ENCODE measurements at regions not wholly inside any gene's neighbourhood (a gene's known extent, or its start where the extent isn't known, plus 50 kb on each side); places are given as distances from the start of the nearest gene placed in this dataset.

DNA sequence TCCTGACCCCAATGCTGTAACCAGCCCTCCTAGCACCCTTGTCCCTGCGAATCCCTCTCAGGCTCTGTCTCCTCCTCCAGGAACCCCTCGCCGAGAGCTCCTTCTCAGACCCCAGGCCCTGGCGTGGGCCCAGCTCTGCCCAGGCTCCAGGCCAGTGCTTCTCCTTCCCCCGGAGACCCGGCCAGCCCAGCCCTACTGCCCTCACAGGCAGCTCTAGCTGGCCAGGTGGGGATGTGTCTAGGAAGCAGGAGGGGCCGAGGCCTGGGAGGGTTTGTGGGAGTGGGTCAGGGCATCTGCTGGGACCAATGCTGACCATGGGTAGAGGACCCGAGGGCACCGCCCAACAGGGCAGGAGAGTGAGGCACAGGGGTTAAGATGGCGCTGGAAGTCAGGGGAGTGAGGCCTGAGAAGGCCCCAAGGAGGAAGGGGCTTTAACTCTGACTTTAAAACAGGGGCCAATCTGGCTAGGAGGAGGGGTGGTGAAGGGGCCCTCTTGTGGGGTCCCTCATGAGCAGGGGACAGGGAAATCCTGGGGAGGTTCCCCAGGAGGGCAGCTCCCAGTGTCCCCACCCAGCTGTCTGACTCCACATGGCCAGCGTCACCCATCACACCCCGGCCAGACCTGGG lies 64.7 kb upstream of the NKX1-1 start:
- POLR2A ChIA-PET, result no interaction called here
- H3K9me3 ChIP-seq, result no peaks in the 10 kb centered on the region
- CTCF ChIA-PET, result interaction anchor here (0.6 to 1.6 kb wide), 3 partner anchors 130 to 991 kb away, joined by 3 to 5 read pairs (median 3); no protein-coding TSS in a partner anchor
- no peak overlapping the region for H3K27ac ChIP-seq
- H3K4me1 ChIP-seq, result no peaks in the 10 kb centered on the region
- no peak for FAIRE-seq
- no peak for ATAC-seq
- WGBS (ENCODE audit: missing lambda C conversion rate), result 53% methylated on average over 9 of the region's 12 CpGs
- H3K4me2 ChIP-seq, result no peak overlapping the region
- TF ChIP-seq HDAC2 (IDR thresholded peaks at IDR 0.05) (no peak), RCOR1 (IDR thresholded peaks at IDR 0.05; ENCODE audit: low read depth, low read length) (no peak), BHLHE40 (IDR thresholded peaks at IDR 0.05; ENCODE audit: low read depth, low read length) (no peak), MAZ (IDR thresholded peaks at IDR 0.05; ENCODE audit: borderline replicate concordance, low read depth, low read length) (no peak), KDM1A (IDR thresholded peaks at IDR 0.05; ENCODE audit: low read depth) (no peak), PHF8 (IDR thresholded peaks at IDR 0.05; ENCODE audit: borderline replicate concordance, low read depth) (no peak), NR3C1 (IDR thresholded peaks at IDR 0.05) (no peak), MYC (IDR thresholded peaks at IDR 0.05; ENCODE audit: borderline replicate concordance, low read length) (no peak), FOSB (CRISPR knock-in tag; IDR thresholded peaks at IDR 0.05) (no peak)
- H3K4me3 ChIP-seq, result no peak overlapping the region
- DNase-seq (ENCODE audit: low read depth in 1 of 2, low spot score in 1 of 2), result no peak

GRCh38 chr4:1470393-1470670 lies 64.1 kb upstream of the NKX1-1 start:
- Histone ChIP-seq H3K4me1 (no peaks in the 10 kb centered on the region), H3K27ac (no peak overlapping the region), H3K4me3 (no peak overlapping the region), H3K4me2 (no peak overlapping the region), H3K9me3 (no peaks in the 10 kb centered on the region)
- WGBS (ENCODE audit: missing lambda C conversion rate), result 54% methylated on average over 2 of the region's 7 CpGs
- no peak for TF ChIP-seq HOXB13 (CRISPR knock-in tag; IDR thresholded peaks at IDR 0.05; ENCODE audit: low read depth)
- TF ChIP-seq, protein P1, sequence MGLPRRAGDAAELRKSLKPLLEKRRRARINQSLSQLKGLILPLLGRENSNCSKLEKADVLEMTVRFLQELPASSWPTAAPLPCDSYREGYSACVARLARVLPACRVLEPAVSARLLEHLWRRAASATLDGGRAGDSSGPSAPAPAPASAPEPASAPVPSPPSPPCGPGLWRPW (IDR thresholded peaks at IDR 0.05), result no peak
- no peak for FAIRE-seq
- ATAC-seq, result no peak
- DNase-seq (ENCODE audit: low read depth in 1 of 2, low spot score in 1 of 2), result no peak
- POLR2A ChIA-PET, result no interaction called here
- CTCF ChIA-PET, result interaction anchor here (0.6 kb wide), 1 partner anchor 130 kb away, joined by 3 read pairs; no protein-coding TSS in a partner anchor

DNA sequence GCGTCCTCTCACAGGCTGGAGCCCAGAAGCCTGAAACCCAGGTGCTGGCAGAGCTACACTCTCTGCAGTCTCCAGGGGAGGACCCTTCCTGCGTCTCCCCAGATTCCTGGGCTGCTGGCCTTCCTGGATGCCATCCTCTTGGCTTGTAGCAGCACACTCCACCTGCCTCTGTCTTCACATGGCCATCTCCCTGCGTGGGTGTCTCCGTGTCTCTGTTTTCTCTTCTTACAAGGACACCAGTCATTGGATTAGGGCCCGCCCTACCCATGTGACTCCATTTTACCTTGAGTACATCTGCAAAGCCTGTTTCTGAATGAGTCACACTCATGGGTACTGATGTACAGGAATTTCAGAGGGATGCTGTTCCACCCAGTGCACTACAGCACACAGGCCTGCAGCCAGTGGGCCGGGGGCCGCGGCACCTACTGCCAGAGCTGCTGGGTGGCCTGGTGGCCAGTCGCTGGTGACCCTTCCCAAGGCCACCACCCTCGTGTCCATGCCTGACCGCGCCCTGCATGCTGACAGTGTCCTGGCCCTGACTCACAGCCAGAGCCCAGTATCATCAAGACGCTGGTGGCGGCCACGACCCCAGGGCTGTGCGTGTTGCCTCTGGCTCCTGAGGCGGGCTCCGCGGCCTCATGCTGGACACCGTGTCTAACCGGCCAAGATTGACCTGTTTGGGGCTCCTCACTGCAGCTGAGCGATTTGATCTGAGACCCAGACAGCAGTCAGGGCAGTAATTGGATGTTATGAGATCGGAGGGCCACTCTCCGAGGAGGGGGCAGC lies 63.6 kb upstream of the NKX1-1 start:
- WGBS (ENCODE audit: missing lambda C conversion rate), result 16% methylated on average over 11 of the region's 24 CpGs
- no peaks in the 10 kb centered on the region for H3K4me1 ChIP-seq
- H3K27ac ChIP-seq, result no peak overlapping the region
- no peak for TF ChIP-seq SREBF2 (IDR thresholded peaks at IDR 0.05)
- no peak for TF ChIP-seq MYC (IDR thresholded peaks at IDR 0.05; ENCODE audit: borderline replicate concordance, low read length)
- TF ChIP-seq RCOR1 (IDR thresholded peaks at IDR 0.05; ENCODE audit: low read depth, low read length), result no peak
- no peak for TF ChIP-seq ZFP36 (IDR thresholded peaks at IDR 0.05; ENCODE audit: borderline replicate concordance, partially characterized antibody)
- TF ChIP-seq CEBPB (IDR thresholded peaks at IDR 0.05), result no peak
- TF ChIP-seq KDM1A (IDR thresholded peaks at IDR 0.05; ENCODE audit: low read depth), result no peak
- no peak for TF ChIP-seq JUNB (IDR thresholded peaks at IDR 0.05)
- TF ChIP-seq FOSB (CRISPR knock-in tag; IDR thresholded peaks at IDR 0.05), result no peak
- no peak for TF ChIP-seq HOXB13 (CRISPR knock-in tag; IDR thresholded peaks at IDR 0.05; ENCODE audit: low read depth)
- no peak for TF ChIP-seq CHD2 (IDR thresholded peaks at IDR 0.05; ENCODE audit: low read length, partially characterized antibody)
- FAIRE-seq (no peak), DNase-seq (ENCODE audit: low read depth in 1 of 2, low spot score in 1 of 2) (peak in 1 of 2 experiments; percentile 23), ATAC-seq (peak in 1 of 2 experiments; percentile 40; a peak in 2 of 6 replicates)
- no peak overlapping the region for H3K4me3 ChIP-seq
- no peak overlapping the region for H3K4me2 ChIP-seq
- POLR2A ChIA-PET, result no interaction called here
- CTCF ChIA-PET, result no interaction called here
- H3K9me3 ChIP-seq, result no peaks in the 10 kb centered on the region

DNA sequence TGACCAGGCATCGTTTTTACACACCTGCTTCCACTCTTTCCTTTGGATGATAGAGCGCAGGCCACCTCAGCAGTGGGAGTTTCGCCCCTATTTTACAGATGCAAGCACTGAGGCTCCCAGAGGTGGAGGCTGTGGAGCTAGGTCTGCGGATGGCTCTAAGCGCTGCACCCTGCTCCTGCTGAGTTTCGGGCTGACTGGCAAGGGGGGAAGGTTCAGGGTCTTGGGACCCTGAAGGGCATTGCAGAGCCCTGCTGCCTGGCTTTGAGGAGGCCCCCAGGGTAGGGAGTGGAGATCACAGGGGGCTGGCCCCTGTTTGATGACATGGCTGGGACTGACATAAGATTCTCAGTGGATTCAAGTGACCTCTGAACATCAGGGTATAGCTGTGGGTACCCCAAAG lies 62.8 kb upstream of the NKX1-1 start:
- WGBS (ENCODE audit: missing lambda C conversion rate), result 0% methylated on average over 1 of the region's 6 CpGs
- no peaks in the 10 kb centered on the region for H3K4me1 ChIP-seq
- ChIA-PET CTCF (no interaction called here), POLR2A (no interaction called here)
- no peak for ATAC-seq
- DNase-seq (ENCODE audit: low read depth in 1 of 2, low spot score in 1 of 2), result no peak
- FAIRE-seq, result no peak
- no peak overlapping the region for H3K4me3 ChIP-seq
- no peaks in the 10 kb centered on the region for H3K9me3 ChIP-seq
- no peak overlapping the region for H3K27ac ChIP-seq
- TF ChIP-seq SMC3 (IDR thresholded peaks at IDR 0.05) (no peak), POLR2AphosphoS2 (conservative IDR thresholded peaks at IDR 0.05; ENCODE audit: low read length) (no peak), HOXB5 (CRISPR knock-in tag; IDR thresholded peaks at IDR 0.05) (no peak), HDAC2 (IDR thresholded peaks at IDR 0.05) (no peak), JUNB (IDR thresholded peaks at IDR 0.05) (no peak), ZSCAN20 (CRISPR knock-in tag; IDR thresholded peaks at IDR 0.05) (no peak), REST (IDR thresholded peaks at IDR 0.05) (no peak), KDM5A (IDR thresholded peaks at IDR 0.05) (no peak), RCOR1 (IDR thresholded peaks at IDR 0.05; ENCODE audit: low read depth, low read length) (no peak), RAD21 (conservative IDR thresholded peaks at IDR 0.05 in 1 of 2, IDR thresholded peaks at IDR 0.05 in 1 of 2) (no peak), ZC3H11A (IDR thresholded peaks at IDR 0.05) (no peak), RARB (CRISPR knock-in tag; IDR thresholded peaks at IDR 0.05) (no peak), CBX2 (IDR thresholded peaks at IDR 0.05; ENCODE audit: borderline replicate concordance, low read depth) (no peak), KDM1A (IDR thresholded peaks at IDR 0.05; ENCODE audit: low read depth) (no peak), ZNF302 (CRISPR knock-in tag; IDR thresholded peaks at IDR 0.05) (no peak), TFCP2L1 (CRISPR knock-in tag; IDR thresholded peaks at IDR 0.05) (no peak)
- H3K4me2 ChIP-seq, result no peak overlapping the region

Data from A549 (cell line).